ENCODE measurements at regions not wholly inside any gene's neighbourhood (a gene's known extent, or its start where the extent isn't known, plus 50 kb on each side); places are given as distances from the start of the nearest gene placed in this dataset.

DNA sequence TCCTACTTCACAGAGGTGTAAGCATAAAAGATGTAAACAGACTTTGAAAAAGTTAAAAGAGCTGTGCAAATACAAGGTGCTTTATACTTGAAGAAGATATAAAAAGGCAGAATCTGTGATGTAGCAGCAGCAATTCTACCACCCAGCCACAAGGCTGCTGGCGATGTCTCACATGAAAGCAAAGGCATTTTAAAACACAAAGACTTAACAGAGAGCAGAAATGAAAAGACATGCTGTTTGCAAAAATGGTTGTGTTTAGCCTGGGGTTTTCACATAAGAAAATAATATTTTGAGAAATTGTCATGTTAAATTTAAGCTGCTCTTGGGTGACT, 85.5 kb upstream of the ZNF800 start:
- FAIRE-seq: peak; percentile 32
- CTCF ChIA-PET (ENCODE audit: partially characterized antibody): interaction anchor here (0.6 to 2.1 kb wide), 8 partner anchors 10 to 151 kb away, joined by 3 to 8 read pairs (median 5); no protein-coding TSS in a partner anchor

More for the DNA sequence above, 85.5 kb upstream of the ZNF800 start:
- peaks cover 0 to 4% (median 3%) of the 10 kb centered on the region in 4 experiments; a peak in 4 of 7 replicates for H3K4me1 ChIP-seq (replicated peaks in 1 of 4; ENCODE audit: control insufficient read depth in 3 of 4, insufficient read depth in 4 of 4, low read length in 3 of 4)
- H3K4me2 ChIP-seq (ENCODE audit: insufficient read depth in 1 of 2, low read depth in 2 of 2, low read length in 2 of 2): no peak overlapping the region
- no peak overlapping the region for H3K18ac ChIP-seq (ENCODE audit: extremely low read depth, low read length)
- no peak overlapping the region for H2BK120ac ChIP-seq (replicated peaks; ENCODE audit: low read depth, low read length)
- H3K9ac ChIP-seq (replicated peaks in 1 of 4; ENCODE audit: extremely low read depth in 1 of 4, low read depth in 3 of 4, low read length in 3 of 4): no peak overlapping the region
- no peak overlapping the region for H3K23ac ChIP-seq (ENCODE audit: insufficient read length)
- H3K36me3 ChIP-seq (ENCODE audit: control insufficient read depth in 2 of 4, insufficient read depth in 4 of 4, low read length in 3 of 4): no peaks in the 10 kb centered on the region
- no peak overlapping the region for H4K5ac ChIP-seq (ENCODE audit: insufficient read length, low read depth, low read length)
- no peak overlapping the region for H3K56ac ChIP-seq (replicated peaks; ENCODE audit: insufficient read length, low read depth, low read length)
- no peaks in the 10 kb centered on the region for H3K79me2 ChIP-seq (ENCODE audit: control insufficient read depth in 1 of 2, insufficient read depth in 2 of 2, low read length in 2 of 2)
- H3K23me2 ChIP-seq (ENCODE audit: low read depth, low read length): no peaks in the 10 kb centered on the region
- no peaks in the 10 kb centered on the region for H3K79me1 ChIP-seq (ENCODE audit: low read depth, low read length)
- no peaks in the 10 kb centered on the region for H4K20me1 ChIP-seq (replicated peaks in 1 of 2; ENCODE audit: control insufficient read depth in 1 of 2, insufficient read depth in 2 of 2, low read length in 2 of 2)
- H2BK5ac ChIP-seq (ENCODE audit: low read depth, low read length): no peak overlapping the region
- POLR2A ChIA-PET (ENCODE audit: partially characterized antibody): no interaction called here
- H3K4ac ChIP-seq (replicated peaks; ENCODE audit: insufficient read length, low read depth, low read length): no peak overlapping the region
- H2AFZ ChIP-seq (ENCODE audit: low read length): no peak overlapping the region
- H2BK15ac ChIP-seq (ENCODE audit: low read length): no peak overlapping the region
- H3K14ac ChIP-seq (ENCODE audit: insufficient read length): no peak overlapping the region
- H3K4me3 ChIP-seq (ENCODE audit: extremely low read depth in 1 of 4, insufficient read depth in 2 of 4, low read depth in 3 of 4, low read length in 4 of 4): no peak overlapping the region
- H3K27ac ChIP-seq (ENCODE audit: low read depth, low read length): no peak overlapping the region
- no peaks in the 10 kb centered on the region for H3K9me3 ChIP-seq (ENCODE audit: insufficient read depth in 2 of 2, low read depth in 1 of 2, low read length in 1 of 2)
- TF ChIP-seq ZNF274 (IDR thresholded peaks at IDR 0.05; ENCODE audit: borderline replicate concordance, extremely low read depth, low read length): no peak
- TF ChIP-seq, protein P1, sequence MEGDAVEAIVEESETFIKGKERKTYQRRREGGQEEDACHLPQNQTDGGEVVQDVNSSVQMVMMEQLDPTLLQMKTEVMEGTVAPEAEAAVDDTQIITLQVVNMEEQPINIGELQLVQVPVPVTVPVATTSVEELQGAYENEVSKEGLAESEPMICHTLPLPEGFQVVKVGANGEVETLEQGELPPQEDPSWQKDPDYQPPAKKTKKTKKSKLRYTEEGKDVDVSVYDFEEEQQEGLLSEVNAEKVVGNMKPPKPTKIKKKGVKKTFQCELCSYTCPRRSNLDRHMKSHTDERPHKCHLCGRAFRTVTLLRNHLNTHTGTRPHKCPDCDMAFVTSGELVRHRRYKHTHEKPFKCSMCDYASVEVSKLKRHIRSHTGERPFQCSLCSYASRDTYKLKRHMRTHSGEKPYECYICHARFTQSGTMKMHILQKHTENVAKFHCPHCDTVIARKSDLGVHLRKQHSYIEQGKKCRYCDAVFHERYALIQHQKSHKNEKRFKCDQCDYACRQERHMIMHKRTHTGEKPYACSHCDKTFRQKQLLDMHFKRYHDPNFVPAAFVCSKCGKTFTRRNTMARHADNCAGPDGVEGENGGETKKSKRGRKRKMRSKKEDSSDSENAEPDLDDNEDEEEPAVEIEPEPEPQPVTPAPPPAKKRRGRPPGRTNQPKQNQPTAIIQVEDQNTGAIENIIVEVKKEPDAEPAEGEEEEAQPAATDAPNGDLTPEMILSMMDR (IDR thresholded peaks at IDR 0.05; ENCODE audit: control extremely low read depth in 1 of 3, insufficient read depth in 1 of 3, low read depth in 1 of 3, low read length in 3 of 3): peak in 1 of 3 experiments; percentile 41; a peak in 1 of 4 replicates
- WGBS, 2 experiments (ENCODE audit: extremely low coverage in 1 of 2, insufficient coverage in 1 of 2, insufficient read length in 1 of 2, insufficient replicate concordance in 2 of 2, low coverage in 1 of 2, low lambda C conversion rate in 2 of 2, missing lambda C conversion rate in 1 of 2): 4% methylated on average over 1 of the region's 1 CpG; no CpG with 5 or more reads in 1 of the 2 experiments
- peaks cover 0 to 1% (median 0%) of the 10 kb centered on the region in 4 experiments; a peak in 1 of 7 replicates for H3K27me3 ChIP-seq (replicated peaks in 1 of 4; ENCODE audit: control insufficient read depth in 3 of 4, extremely low read depth in 1 of 4, insufficient read depth in 3 of 4, low read length in 3 of 4)
- no peak overlapping the region for H2BK12ac ChIP-seq (ENCODE audit: low read depth, low read length)
- H4K91ac ChIP-seq (replicated peaks; ENCODE audit: insufficient read length, low read length): no peak overlapping the region
- H2BK20ac ChIP-seq (ENCODE audit: low read length): no peak overlapping the region
- no peak for DNase-seq (ENCODE audit: low read depth in 1 of 2, low spot score in 2 of 2)
- H4K8ac ChIP-seq (ENCODE audit: extremely low read depth, insufficient read depth, low read length): no peak overlapping the region
- no peak overlapping the region for H2AK5ac ChIP-seq (ENCODE audit: low read depth, low read length)
